HEK293 (cell line): ENCODE measurements at regions not wholly inside any gene's neighbourhood (a gene's known extent, or its start where the extent isn't known, plus 50 kb on each side); places are given as distances from the start of the nearest gene placed in this dataset.

Experiments
- CTCF ChIA-PET: fragments of 350-600 bp; formaldehyde crosslinking; extraction: SDS; loops from one replicate; lab custom pipeline; 2021; ENCODE audit warnings: antibody characterized with exemption; lab: Yijun Ruan, JAX
- POLR2A ChIA-PET: fragments of 300-600 bp; formaldehyde crosslinking; extraction: SDS; loops from one replicate; lab custom pipeline; 2020; ENCODE audit warnings: antibody characterized with exemption, inconsistent platforms; lab: Yijun Ruan, JAX
- H3K27ac ChIP-seq: fragments of 200-500 bp; sonication (Bioruptor generic); 2 replicates; pipeline ENCODE4 v1.5.1; 2014; ENCODE audit warnings: low read depth, low read length, control low read depth, inconsistent platforms; ENCODE audit errors: extremely low read depth
- H3K36me3 ChIP-seq, 2 experiments: fragments of 200-500 bp in 1 of 2; sonication (Bioruptor generic) in 1 of 2; 1 replicate in 1 of 2; 2 replicates in 1 of 2; pipeline ENCODE4 v1.5.1; 2014 to 2017; ENCODE audit warnings: inconsistent platforms in 2 of 2, low read length in 2 of 2; ENCODE audit not compliant: control insufficient read depth in 2 of 2, insufficient read depth in 1 of 2
- H3K4me1 ChIP-seq: fragments of 200-500 bp; sonication (Bioruptor generic); 2 replicates; pipeline ENCODE4 v1.5.1; 2014; ENCODE audit warnings: mild to moderate bottlenecking, low read length, inconsistent platforms; ENCODE audit not compliant: control insufficient read depth, insufficient read depth
- H3K4me3 ChIP-seq: 2 replicates; pipeline ENCODE4 v1.5.1; 2011; ENCODE audit warnings: low read depth, mild to moderate bottlenecking, control low read depth, low read length, moderate library complexity
- H3K9me3 ChIP-seq: fragments of 200-500 bp; sonication (Bioruptor generic); 2 replicates; pipeline ENCODE4 v1.5.1; 2014; ENCODE audit warnings: low read depth, low read length, inconsistent platforms; ENCODE audit not compliant: control insufficient read depth, insufficient read depth
- BCL11A ChIP-seq: fragments of 450-650 bp; formaldehyde crosslinking; IDR thresholded peaks from 2 replicates; pipeline ENCODE4 v1.5.1; 2016; ENCODE audit warnings: low read depth, missing biosample characterization, missing genetic modification characterization
- FEZF1 ChIP-seq: fragments of 450-650 bp; formaldehyde crosslinking; IDR thresholded peaks from 2 replicates; pipeline ENCODE4 v1.5.1; 2016; ENCODE audit warnings: missing biosample characterization, missing genetic modification characterization
- GLI2 ChIP-seq: fragments of 450-650 bp; formaldehyde crosslinking; IDR thresholded peaks from 2 replicates; pipeline ENCODE4; 2017; ENCODE audit warnings: missing biosample characterization, missing genetic modification characterization, low read depth, borderline replicate concordance
- KLF1 ChIP-seq: fragments of 450-650 bp; formaldehyde crosslinking; IDR thresholded peaks from 2 replicates; pipeline ENCODE4 v1.5.1; 2016; ENCODE audit warnings: missing biosample characterization, missing genetic modification characterization
- KLF8 ChIP-seq: fragments of 450-650 bp; formaldehyde crosslinking; IDR thresholded peaks from 2 replicates; pipeline ENCODE4 v1.5.1; 2016; ENCODE audit warnings: missing biosample characterization, missing genetic modification characterization
- KLF9 ChIP-seq: fragments of 450-650 bp; formaldehyde crosslinking; IDR thresholded peaks from 2 replicates; pipeline ENCODE4 v1.5.1; 2016; ENCODE audit warnings: missing biosample characterization, missing genetic modification characterization, low read depth
- PRDM1 ChIP-seq: fragments of 450-650 bp; formaldehyde crosslinking; IDR thresholded peaks from 2 replicates; pipeline ENCODE4; 2016; ENCODE audit warnings: missing biosample characterization, missing genetic modification characterization
- SETDB1 ChIP-seq: IDR thresholded peaks from one replicate; pipeline ENCODE4 v1.6.1; 2017; ENCODE audit warnings: mild to moderate bottlenecking, low read length, moderate library complexity, mixed read lengths; ENCODE audit not compliant: insufficient read length
- TRIM28 ChIP-seq: IDR thresholded peaks from 2 replicates; pipeline ENCODE4 v1.6.1; 2011; ENCODE audit warnings: low read length, control low read depth, borderline replicate concordance
- ZFP69B ChIP-seq: fragments of 450-650 bp; formaldehyde crosslinking; IDR thresholded peaks from 2 replicates; pipeline ENCODE4 v1.5.1; 2016; ENCODE audit warnings: missing biosample characterization, missing genetic modification characterization
- ZNF10 ChIP-seq: fragments of 450-650 bp; formaldehyde crosslinking; IDR thresholded peaks from 2 replicates; pipeline ENCODE4 v1.5.1; 2017; ENCODE audit warnings: missing biosample characterization, missing genetic modification characterization
- ZNF121 ChIP-seq: fragments of 450-650 bp; formaldehyde crosslinking; IDR thresholded peaks from 2 replicates; pipeline ENCODE4 v1.5.1; 2016; ENCODE audit warnings: missing biosample characterization, missing genetic modification characterization
- ZNF366 ChIP-seq: fragments of 450-650 bp; formaldehyde crosslinking; conservative IDR thresholded peaks from 2 replicates; pipeline ENCODE4 v1.5.1; 2016; ENCODE audit warnings: missing biosample characterization, missing genetic modification characterization
- ZNF391 ChIP-seq: fragments of 450-650 bp; formaldehyde crosslinking; IDR thresholded peaks from 2 replicates; pipeline ENCODE4 v1.5.1; 2016; ENCODE audit warnings: low read depth, missing biosample characterization, missing genetic modification characterization, borderline replicate concordance
- ZNF394 ChIP-seq: fragments of 450-650 bp; formaldehyde crosslinking; IDR thresholded peaks from 2 replicates; pipeline ENCODE4 v1.5.1; 2016; ENCODE audit warnings: missing biosample characterization, missing genetic modification characterization, mild to moderate bottlenecking, moderate library complexity, borderline replicate concordance
- ZNF529 ChIP-seq: fragments of 450-650 bp; formaldehyde crosslinking; IDR thresholded peaks from 2 replicates; pipeline ENCODE4 v1.5.1; 2017; ENCODE audit warnings: missing genetic modification characterization, missing biosample characterization; ENCODE audit not compliant: insufficient replicate concordance
- ZNF548 ChIP-seq: fragments of 450-650 bp; formaldehyde crosslinking; IDR thresholded peaks from 2 replicates; pipeline ENCODE4 v1.5.1; 2016; ENCODE audit warnings: missing biosample characterization, missing genetic modification characterization
- ZNF571 ChIP-seq: fragments of 450-650 bp; formaldehyde crosslinking; IDR thresholded peaks from 2 replicates; pipeline ENCODE4 v1.5.0; 2017; ENCODE audit warnings: missing biosample characterization, missing genetic modification characterization
- ZNF596 ChIP-seq: fragments of 450-650 bp; IDR thresholded peaks from 2 replicates; pipeline ENCODE4 v1.5.0; 2018; ENCODE audit warnings: missing biosample characterization, mild to moderate bottlenecking, missing genetic modification characterization, moderate library complexity
- ZNF670 ChIP-seq: fragments of 450-650 bp; formaldehyde crosslinking; IDR thresholded peaks from 2 replicates; pipeline ENCODE4 v1.5.1; 2016; ENCODE audit warnings: missing biosample characterization, missing genetic modification characterization, low read depth
- ZNF677 ChIP-seq: fragments of 450-650 bp; IDR thresholded peaks from 2 replicates; pipeline ENCODE4 v1.5.0; 2018; ENCODE audit warnings: missing biosample characterization, mild to moderate bottlenecking, missing genetic modification characterization, moderate library complexity
- ZNF701 ChIP-seq: fragments of 450-650 bp; formaldehyde crosslinking; IDR thresholded peaks from 2 replicates; pipeline ENCODE4 v1.5.1; 2016; ENCODE audit warnings: missing biosample characterization, missing genetic modification characterization
- TF ChIP-seq, protein P1 (sequence below): fragments of 450-650 bp; formaldehyde crosslinking; IDR thresholded peaks from 2 replicates; pipeline ENCODE4 v1.5.1; 2016; ENCODE audit warnings: missing biosample characterization, missing genetic modification characterization
- TF ChIP-seq, protein P2 (sequence below): fragments of 450-650 bp; formaldehyde crosslinking; IDR thresholded peaks from 2 replicates; pipeline ENCODE4 v1.5.1; 2017; ENCODE audit warnings: missing biosample characterization, missing genetic modification characterization
- TF ChIP-seq, protein P3 (sequence below): fragments of 450-650 bp; formaldehyde crosslinking; IDR thresholded peaks from 2 replicates; pipeline ENCODE4 v1.5.1; 2016; ENCODE audit warnings: missing biosample characterization, missing genetic modification characterization
- TF ChIP-seq, protein P4 (sequence below): fragments of 450-650 bp; formaldehyde crosslinking; IDR thresholded peaks from 2 replicates; pipeline ENCODE4 v1.5.1; 2016; ENCODE audit warnings: missing biosample characterization, missing genetic modification characterization

DNA sequence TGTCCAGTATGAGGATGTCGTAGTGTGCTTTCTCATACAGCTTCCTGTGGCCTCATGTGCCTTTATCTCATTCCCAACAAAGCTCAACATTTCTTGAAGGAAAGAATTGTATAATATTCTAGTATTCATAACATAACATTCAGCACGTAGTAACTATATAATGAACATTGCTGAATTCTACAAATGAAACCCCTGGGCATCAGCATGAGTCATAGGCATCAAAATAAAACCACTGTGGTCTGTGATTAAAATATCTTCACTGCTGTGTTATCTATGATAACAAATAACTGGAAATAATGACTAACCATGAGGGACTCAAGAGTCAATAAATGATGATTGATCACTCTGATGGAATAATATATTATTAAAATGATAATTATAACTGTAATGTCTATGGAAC lies 255.2 kb downstream of the EMP1 start:
- H3K27ac ChIP-seq = no peak overlapping the region
- no peaks in the 10 kb centered on the region for H3K36me3 ChIP-seq
- no peaks in the 10 kb centered on the region for H3K4me1 ChIP-seq
- H3K9me3 ChIP-seq = no peaks in the 10 kb centered on the region
- POLR2A ChIA-PET = no interaction called here
- no peak for TF ChIP-seq ZNF571 (tag by site-specific recombination)
- no peak for TF ChIP-seq ZFP69B (tag by site-specific recombination)
- TF ChIP-seq KLF8 (tag by site-specific recombination) = no peak
- no peak for TF ChIP-seq KLF9 (tag by site-specific recombination)
- no peak for TF ChIP-seq ZNF391
- no peak for TF ChIP-seq ZNF10 (tag by site-specific recombination)
- TF ChIP-seq TRIM28 = no peak
- TF ChIP-seq, protein P1, sequence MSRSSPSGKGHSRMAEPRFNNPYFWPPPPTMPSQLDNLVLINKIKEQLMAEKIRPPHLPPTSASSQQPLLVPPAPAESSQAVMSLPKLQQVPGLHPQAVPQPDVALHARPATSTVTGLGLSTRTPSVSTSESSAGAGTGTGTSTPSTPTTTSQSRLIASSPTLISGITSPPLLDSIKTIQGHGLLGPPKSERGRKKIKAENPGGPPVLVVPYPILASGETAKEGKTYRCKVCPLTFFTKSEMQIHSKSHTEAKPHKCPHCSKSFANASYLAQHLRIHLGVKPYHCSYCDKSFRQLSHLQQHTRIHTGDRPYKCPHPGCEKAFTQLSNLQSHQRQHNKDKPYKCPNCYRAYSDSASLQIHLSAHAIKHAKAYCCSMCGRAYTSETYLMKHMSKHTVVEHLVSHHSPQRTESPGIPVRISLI (tag by site-specific recombination) = no peak
- TF ChIP-seq ZNF677 = no peak
- no peak for TF ChIP-seq KLF1
- TF ChIP-seq ZNF670 (tag by site-specific recombination) = no peak
- no peak for TF ChIP-seq FEZF1
- TF ChIP-seq, protein P2, sequence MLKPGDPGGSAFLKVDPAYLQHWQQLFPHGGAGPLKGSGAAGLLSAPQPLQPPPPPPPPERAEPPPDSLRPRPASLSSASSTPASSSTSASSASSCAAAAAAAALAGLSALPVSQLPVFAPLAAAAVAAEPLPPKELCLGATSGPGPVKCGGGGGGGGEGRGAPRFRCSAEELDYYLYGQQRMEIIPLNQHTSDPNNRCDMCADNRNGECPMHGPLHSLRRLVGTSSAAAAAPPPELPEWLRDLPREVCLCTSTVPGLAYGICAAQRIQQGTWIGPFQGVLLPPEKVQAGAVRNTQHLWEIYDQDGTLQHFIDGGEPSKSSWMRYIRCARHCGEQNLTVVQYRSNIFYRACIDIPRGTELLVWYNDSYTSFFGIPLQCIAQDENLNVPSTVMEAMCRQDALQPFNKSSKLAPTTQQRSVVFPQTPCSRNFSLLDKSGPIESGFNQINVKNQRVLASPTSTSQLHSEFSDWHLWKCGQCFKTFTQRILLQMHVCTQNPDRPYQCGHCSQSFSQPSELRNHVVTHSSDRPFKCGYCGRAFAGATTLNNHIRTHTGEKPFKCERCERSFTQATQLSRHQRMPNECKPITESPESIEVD (tag by site-specific recombination) = no peak
- no peak for TF ChIP-seq ZNF701
- no peak for TF ChIP-seq ZNF529 (tag by site-specific recombination)
- TF ChIP-seq, protein P3, sequence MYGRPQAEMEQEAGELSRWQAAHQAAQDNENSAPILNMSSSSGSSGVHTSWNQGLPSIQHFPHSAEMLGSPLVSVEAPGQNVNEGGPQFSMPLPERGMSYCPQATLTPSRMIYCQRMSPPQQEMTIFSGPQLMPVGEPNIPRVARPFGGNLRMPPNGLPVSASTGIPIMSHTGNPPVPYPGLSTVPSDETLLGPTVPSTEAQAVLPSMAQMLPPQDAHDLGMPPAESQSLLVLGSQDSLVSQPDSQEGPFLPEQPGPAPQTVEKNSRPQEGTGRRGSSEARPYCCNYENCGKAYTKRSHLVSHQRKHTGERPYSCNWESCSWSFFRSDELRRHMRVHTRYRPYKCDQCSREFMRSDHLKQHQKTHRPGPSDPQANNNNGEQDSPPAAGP (tag by site-specific recombination) = no peak
- H3K4me3 ChIP-seq = no peak overlapping the region
- CTCF ChIA-PET = interaction anchor here (0.8 kb wide), 1 partner anchor 89 kb away, joined by 3 read pairs; no protein-coding TSS in a partner anchor

DNA sequence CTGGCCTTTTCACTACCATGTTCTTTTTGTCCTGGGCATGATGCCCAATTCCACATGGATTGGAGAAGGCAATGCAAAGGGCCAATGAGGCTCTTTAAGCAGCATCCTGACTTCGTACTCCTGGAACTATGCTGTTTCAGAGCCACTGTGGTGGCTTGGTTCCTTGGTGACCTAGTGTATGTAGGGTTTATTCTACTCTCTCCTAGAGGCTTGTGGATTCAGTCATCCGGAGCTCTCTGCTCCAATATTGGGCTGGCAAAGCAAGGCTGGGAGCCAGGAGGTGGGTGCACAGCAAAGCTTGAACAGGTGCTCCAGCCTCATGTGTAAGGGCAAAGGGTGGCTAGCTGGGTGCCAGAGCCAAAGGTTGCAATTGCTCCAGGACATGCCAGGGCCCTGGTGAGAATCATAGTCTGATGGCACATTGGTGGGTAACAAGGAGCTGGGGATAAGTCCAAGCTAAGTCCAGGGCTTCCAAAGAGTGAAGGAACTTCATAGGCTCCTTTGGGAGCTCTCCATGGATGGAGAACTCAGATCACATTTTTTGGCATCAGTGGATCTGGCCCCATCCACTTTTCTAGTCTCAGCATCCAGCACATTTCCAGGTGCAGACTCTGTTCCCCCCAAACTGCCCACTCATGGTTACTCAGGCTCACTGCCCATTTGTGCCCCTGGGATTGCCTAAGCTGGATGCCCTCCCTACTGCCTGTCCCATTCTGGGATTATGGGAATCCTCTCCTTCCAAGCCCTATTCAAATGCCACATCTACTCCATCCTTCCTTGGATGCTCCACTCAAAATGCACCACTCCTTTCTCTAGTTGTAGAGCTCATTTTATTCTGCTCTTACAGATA lies 253.9 kb downstream of the EMP1 start:
- TF ChIP-seq GLI2 (tag by site-specific recombination) = no peak
- no peak for TF ChIP-seq SETDB1
- no peak for TF ChIP-seq BCL11A
- TF ChIP-seq, protein P2 (tag by site-specific recombination) = no peak
- no peak for TF ChIP-seq ZNF121 (tag by site-specific recombination)
- no peak for TF ChIP-seq PRDM1 (tag by site-specific recombination)
- no peak for TF ChIP-seq ZNF366 (tag by site-specific recombination)
- no peak for TF ChIP-seq ZNF548 (tag by site-specific recombination)
- TF ChIP-seq ZNF394 (tag by site-specific recombination) = no peak
- no peak for TF ChIP-seq ZNF596
- TF ChIP-seq, protein P4, sequence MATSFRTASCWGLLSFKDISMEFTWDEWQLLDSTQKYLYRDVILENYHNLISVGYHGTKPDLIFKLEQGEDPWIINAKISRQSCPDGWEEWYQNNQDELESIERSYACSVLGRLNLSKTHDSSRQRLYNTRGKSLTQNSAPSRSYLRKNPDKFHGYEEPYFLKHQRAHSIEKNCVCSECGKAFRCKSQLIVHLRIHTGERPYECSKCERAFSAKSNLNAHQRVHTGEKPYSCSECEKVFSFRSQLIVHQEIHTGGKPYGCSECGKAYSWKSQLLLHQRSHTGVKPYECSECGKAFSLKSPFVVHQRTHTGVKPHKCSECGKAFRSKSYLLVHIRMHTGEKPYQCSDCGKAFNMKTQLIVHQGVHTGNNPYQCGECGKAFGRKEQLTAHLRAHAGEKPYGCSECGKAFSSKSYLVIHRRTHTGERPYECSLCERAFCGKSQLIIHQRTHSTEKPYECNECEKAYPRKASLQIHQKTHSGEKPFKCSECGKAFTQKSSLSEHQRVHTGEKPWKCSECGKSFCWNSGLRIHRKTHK (tag by site-specific recombination) = no peak
- no peak overlapping the region for H3K4me3 ChIP-seq
- POLR2A ChIA-PET = no interaction called here

More for the DNA sequence above, 253.9 kb downstream of the EMP1 start:
- Histone ChIP-seq H3K4me1 (no peaks in the 10 kb centered on the region), H3K36me3 (no peaks in the 10 kb centered on the region), H3K27ac (no peak overlapping the region), H3K9me3 (no peaks in the 10 kb centered on the region)
- CTCF ChIA-PET = interaction anchor here (0.6 kb wide), 1 partner anchor 419 kb away, joined by 3 read pairs; no protein-coding TSS in a partner anchor
